ENCODE measurements at regions not wholly inside any gene's neighbourhood (a gene's known extent, or its start where the extent isn't known, plus 50 kb on each side); places are given as distances from the start of the nearest gene placed in this dataset.
A peak's percentile ranks its signal among the peaks of the same experiment; 100 is the strongest.
"Not testable (repeated sequence)": the region's sequence is repeated elsewhere in the genome, so short reads cannot be mapped to it uniquely, and the experiment has no call there.

DNA sequence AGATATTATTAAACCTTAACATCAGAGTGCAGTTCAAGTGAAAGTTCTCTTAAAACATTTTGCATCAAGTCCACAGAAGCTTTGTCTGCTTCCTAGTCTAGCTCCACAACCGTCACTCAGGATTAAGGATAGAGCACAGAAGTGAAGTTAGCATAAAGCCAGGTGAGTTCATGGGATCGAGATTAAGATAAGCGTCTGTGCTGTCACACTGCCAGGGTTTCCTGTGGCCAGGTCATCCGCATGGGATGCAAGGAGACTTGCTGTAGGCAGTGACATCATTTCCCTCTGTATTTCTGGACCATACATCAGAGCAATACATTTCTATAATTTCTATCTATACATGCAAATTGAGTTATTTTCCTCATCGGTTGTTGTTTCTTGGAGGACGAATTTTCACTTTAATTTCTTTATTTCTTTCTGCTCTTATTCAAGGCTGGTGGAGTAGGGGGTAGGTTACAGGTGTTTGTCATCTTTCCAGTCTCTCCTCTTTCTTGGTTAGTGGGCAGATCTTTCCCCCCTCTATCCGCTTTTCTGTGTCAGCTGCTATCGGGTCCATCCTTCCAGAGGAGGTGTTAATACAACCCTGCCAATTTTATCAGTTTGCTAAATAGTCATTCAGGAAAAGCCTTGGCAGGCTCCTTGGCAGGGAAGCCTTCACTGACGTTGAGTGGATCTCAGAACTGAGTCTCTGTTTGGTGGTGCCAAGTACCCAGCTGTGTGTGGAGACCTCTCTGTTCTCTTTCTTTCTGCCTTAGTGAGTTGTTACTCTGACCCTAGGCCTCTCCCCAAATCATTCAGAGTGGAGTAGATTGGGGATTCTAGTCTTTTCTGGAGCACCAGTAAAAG, 307.6 kb upstream of the MAP3K7 start:
- no peak for ATAC-seq

DNA sequence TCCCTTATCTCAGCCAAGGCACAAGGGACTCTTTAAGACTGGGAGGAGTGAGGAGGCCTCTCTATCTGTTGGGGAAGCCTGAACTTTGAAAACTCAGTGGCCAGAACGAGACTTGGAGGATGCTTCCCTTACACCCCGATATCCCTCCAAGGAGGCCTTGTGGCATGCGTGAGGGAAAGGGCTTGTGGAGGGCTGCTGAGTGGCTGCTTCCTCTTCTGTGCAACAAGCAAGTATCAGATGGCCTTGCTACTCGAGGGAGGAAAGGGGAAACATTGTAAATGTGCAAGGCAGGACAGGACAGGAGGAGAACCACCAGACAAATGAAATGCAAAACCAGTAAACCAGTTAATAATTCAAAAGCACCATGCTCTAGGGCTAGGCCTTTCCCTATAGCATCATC, 306.5 kb upstream of the MAP3K7 start:
- no peak for ATAC-seq

DNA sequence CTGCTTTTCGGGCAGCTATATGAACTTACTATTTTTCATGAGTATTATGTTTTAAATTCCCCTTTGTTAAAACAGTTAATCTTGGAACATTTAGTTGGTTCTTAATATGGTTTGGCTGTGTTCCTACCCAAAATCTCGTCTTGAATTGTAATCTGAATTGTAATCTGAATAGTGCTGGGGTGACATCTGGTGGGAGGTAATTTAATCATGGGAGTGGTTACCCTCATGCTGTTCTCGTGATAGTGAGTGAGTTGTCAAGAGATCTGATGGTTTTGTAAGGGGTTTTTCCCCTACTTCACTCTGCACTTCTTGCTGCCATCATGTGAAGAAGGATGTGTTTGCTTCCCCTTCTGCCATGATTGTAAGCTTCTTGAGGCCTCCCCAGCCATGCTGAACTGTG, 305.4 kb upstream of the MAP3K7 start:
- no peak for ATAC-seq

DNA sequence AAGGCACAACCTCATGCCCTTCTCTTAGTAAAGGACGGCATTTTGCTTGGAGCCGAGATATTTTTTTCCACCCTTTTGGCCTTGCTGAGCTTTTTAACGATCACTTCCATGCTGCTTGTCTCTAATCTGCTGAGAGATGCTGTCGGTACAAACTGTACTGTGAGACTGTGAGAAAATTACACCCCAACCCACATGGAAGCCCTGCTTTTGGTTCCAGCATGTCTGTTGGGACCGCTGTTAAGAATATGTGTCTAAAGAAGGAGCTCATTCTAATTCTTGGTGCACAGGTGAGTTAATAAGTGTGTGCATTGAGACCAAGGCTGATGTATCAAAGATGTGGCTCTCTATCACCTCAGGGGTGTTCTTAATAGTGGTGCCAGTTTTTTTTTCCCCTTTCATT, 304.5 kb upstream of the MAP3K7 start:
- no peak for ATAC-seq

DNA sequence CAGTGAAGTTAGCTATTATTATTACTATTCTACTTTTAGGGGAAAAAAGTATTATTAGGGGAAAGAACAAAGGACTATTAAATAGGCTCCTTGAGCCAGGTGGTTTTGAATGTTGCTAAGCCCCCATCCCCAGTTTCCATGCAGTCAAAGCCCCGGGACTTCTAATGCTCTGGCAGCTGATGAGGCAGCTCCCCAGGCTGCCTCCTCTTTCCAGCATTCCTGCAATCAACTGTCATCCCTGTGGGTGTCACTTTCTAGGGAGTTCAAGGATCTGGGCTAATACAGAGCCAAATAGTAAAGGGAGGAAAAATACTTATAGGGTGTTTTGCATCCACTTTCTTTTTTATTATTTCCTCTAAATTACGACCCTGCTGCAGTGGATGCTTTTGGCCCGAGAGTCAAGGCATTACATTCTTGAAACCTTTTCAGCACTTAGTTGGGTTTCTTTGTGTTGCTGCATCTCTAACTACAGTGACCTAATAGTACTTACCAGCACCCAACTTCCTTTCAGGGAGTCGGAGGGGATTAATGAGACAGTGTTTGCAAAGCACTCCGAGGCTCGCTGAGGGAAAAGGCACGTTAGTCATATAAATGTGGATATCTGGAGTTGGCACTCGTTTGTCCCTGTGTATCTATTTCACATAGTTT, 303.9 kb upstream of the MAP3K7 start:
- no peak for ATAC-seq

DNA sequence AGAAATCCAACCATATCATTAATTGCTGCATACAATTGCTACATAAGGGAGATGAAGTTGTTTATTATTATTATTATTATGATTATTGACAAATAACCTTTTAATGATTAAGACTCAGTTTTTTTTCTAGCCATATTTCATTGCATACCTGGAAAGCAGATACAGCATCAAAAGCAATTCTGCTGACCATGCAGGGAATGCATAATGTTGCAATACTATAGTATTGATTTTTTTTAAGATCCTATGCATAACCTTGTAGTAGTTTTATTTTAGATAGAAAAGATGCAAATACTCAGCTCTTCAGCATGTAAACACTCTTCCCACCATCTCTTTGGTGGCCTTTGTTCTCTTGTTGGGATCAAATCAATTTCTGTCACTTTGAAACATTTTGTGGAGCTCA, 300.9 kb upstream of the MAP3K7 start:
- no peak for ATAC-seq

DNA sequence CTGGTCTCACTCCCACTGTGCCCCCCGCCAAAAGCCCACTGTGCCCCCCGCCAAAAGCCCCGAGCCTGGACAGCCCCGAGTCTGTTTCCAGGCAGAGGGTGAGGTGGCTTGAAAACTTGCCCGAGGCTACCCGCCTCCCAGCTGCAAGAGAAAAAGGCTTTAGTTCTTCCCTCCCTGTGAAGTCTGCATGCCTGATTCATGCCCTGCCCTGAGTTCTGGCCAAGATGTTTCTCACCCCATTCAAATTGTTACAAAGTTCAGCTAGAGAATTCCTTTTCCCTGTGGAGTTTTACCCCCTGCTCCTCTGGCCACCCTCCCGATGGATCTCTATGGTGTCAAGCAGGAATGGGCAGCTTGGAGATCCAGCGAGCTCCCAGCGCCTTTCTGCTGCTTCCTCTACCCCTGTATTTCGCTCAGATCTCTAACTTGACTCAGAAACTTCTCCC, 298.8 kb upstream of the MAP3K7 start:
- ATAC-seq: peak; percentile 80

DNA sequence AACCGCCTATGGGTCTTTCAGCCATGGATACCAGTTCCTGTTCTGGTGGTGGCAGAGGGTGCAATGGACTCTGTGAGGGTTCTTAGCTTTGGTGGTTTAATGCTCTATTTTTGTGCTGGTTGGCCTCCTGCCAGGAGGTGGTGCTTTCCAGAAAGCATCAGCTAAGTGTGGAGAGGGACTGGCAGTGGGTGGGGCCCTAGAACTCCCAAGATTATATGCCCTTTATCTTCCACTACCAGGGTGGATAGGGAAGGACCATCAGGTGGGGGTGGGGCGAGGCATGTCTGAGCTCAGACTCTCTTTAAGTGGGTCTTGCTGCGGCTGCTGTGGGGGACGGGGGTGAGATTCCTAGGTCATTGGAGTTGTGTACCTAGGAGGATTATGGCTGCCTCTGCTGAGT, 298.3 kb upstream of the MAP3K7 start:
- ATAC-seq: not testable (repeated sequence)

DNA sequence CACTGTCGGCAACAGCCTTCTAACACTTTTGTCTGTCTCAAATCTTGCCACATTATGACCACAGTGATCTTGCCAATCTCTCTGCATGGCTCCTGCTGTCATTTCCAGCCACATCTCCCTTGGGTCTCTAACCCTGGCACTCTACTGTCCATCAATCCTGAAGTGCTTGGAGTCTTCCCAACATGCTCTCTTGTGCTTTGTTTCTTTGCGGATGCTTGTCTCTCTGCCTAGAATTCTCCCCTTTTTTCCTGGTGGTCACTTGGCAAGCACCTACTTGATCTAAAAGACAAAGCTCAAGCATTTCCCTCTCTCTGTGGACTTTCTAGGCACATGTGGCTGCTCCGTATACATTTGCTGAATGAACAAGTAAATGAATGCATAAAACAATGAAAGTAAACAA, 290.7 kb upstream of the MAP3K7 start:
- ATAC-seq: no peak

DNA sequence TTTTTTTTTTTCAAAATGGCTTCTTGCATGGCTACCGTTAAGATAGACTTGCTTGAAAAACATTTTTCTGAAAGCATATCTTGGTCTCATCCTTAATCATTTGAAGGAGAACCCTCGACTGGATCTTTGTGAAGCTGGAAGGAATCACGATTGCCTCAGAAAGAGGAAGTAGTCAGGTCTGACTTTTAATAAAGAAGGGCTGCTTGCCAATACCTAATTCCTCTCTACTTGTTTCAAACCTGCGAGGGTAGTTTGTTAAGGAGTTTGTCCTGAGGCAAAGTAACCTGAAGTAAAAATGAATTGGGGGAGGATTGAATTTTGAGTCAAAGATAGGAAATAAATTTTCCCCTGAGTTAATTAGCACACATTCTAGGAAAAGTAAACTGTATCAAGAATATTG, 288.1 kb upstream of the MAP3K7 start:
- ATAC-seq: no peak

DNA sequence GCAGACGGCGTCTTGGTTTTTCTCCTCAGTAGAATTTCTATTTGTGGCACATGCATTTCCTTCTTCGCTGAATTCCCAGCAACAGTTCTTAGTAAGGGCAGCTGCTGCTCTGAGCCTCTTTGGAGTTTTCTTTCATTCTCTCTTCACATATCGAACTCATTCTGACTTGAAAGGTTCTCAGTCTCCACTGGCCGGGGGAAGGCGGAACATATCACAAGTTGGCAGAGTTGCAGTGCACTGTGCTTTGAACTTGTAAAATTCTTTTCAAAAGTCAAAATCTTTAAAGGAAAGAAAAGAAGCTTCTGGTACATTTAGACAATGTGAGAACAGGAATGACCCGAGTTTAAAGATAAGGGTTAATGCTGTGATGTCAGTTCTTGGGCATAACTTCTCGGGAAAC, 286.1 kb upstream of the MAP3K7 start:
- no peak for ATAC-seq

DNA sequence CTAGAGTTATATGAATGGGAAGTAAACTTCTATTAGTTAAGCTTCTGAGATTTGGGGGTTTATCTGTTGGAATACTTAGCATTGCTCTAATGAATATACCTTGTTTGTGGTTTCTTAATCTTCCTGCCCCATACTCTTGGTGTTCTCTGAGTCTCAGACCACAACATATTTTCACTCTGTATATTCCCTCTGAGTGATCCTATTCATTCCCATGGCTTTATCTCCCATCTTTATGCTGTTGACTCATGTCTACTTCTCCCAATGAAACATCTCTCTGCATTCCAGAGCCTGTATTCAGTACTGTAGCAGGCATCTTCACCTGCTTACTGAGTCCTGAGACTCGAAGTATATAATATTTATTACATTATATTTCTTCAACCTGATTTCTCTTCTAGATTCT, 283.7 kb upstream of the MAP3K7 start:
- ATAC-seq: no peak

DNA sequence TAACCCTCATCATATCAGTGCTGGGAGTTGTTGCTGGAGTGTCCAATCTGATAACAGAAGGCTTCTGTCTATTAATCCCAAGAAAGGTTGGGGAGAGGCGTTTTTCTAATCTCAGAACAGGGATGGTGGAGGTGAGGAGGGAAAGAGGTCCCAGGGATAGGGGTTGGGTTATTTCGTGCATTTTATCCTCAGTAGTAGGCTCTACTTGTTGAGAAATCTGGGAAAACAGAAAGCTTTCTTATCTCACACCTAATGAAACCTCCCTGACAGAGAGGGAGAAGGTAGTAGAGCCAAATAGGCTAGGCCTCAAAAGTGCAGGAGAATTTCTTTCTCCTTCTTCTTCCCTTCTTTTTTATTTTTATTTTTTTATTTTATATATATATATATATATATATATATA, 281.8 kb upstream of the MAP3K7 start:
- ATAC-seq: no peak

DNA sequence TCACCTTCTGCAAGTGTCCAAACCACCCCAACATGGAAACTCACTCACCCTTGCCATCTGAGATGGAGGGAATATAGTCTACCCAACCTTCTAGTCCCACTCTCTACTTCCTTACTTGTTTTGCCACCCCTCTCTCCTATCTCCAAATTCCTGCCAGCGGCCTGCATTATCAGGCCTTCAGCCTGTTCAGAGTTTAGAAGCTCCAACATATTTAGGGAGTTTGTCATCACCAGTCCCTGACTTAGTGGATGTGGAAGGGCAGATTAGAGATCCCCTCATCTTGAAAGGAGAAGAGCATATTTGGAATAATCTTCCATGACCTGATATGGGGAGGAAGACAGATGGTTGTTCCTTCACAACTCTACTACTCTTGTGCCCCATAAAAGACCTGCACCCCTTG, 281.4 kb upstream of the MAP3K7 start:
- ATAC-seq: no peak

DNA sequence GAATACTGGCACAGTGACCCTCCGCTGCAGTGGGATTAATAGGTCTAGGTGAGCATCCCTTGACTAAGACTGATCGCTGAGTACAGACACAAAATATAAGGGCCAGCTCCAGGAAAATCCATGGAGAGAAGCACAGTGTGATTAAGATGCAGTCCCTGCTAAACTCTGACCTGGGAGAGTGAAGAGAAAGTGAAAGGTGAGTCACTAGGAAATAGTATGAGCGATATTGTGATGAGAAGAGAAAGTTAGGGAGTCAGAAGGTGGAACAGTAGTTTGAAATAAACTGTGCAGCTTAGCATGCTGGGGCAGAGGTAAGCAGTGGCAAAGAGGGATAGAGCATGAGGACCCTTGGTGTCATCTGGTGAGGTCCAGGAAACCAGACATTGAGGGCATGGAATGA, 278.6 kb upstream of the MAP3K7 start:
- no peak for ATAC-seq

DNA sequence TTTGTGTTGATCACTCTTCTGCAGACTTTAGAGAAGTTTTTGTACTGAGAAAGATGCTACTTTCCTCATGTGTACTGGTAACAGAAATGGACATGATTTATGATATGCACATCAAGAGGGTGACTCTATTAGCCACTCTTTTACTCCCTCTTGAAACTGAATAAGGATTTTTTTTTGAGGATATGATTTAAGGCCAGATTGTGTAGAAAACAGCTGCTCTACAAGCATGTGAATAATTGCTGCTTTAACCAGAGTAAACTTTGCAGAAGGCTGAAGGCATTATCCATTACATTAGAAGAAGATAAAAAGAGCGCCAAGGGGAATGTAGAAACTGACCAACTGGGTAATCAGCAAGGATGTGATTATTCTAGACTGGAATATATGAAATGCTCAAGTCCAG, 276.2 kb upstream of the MAP3K7 start:
- ATAC-seq: no peak

DNA sequence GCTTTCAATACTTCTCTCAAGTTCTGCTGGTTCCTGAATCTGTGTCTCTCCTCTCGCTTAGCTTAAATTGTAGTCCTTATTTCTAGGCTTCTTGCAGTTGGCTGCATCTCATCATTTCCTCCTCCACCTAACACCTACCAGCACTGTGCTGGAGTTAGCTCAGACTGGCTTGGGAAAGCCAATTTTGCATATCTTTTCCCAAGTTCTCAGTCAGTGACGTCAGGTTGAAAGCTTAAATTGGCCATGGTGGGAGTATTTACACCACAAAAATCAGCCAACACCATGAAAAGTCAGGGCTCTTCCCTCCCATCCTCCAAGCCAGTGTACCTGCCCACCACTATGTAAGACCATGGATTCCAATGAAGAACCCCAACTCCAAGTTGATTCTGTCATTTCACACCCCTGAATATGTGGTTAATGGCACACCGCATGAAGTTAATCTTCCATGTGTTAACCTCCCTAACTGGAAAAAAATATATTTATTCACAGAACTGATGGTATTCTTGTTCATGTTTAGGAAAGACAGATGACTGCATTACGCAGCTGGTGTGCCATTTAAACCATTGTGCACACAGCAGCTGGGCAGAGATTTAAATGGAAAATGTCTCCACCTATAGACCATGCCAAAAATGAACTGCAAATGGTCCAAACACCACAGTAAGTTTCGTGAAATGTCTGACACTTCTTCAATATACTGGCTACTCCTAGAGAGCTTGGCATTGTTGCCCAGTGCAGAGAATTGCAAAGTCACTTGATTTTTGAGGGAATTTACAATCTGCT, 274.1 kb upstream of the MAP3K7 start:
- ATAC-seq: no peak

DNA sequence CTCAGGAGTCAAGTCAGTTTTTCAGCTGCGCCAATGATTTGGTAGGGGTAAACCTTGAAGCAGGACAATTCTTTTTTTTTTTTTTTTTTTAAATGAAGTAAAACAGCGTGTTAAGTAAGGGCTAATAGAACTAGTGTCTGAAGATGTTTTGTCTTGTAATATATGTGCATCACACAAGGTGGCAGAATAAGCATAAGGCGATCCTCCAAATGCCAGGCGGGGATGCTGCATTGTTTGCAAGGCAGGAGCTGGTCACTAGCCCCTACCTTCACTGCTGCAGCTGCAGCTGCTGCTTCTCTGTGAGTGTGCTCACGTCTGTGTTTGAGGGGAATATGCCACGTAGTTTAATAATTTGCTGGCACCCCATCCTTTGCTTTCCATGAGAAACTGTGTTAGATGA, 272.7 kb upstream of the MAP3K7 start:
- no peak for ATAC-seq

DNA sequence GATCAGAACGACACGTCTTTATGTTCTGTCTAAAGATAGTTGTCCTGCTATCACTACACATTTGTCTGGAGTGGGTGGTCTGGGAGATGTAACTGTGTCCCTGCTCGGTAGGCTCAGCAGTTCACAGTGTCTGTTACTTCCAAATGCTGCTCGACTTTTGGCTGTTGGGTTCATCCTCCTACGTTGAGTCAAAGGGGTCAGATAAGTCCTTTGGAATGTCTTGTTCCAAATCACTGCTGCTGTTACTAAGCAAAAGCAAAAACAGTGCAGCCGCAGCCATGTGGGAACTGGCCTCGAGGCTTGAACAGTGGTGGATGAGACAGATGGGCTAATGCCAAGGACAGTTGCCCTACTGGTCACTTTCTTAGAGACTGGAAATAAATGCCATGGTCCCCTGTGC, 272.2 kb upstream of the MAP3K7 start:
- no peak for ATAC-seq

DNA sequence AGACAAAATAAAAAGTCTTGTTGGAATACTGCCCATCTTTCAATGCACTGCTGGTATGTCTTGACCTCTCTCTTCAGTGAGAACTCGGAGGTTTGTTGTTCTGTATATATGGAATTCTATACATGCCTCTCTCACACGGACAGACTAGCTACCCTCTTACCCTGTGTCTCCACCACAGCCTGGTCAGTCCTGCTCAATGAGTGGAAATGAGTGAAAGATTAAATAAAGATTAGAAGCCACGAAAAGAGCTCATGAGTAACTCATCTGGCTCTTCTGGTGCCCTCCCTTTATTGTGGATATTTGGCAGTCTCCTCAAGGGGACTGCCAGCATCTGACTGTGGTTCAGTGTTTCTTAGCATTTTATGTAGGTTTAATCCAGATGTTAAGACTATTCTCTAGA, 262.8 kb upstream of the MAP3K7 start:
- ATAC-seq: no peak

DNA sequence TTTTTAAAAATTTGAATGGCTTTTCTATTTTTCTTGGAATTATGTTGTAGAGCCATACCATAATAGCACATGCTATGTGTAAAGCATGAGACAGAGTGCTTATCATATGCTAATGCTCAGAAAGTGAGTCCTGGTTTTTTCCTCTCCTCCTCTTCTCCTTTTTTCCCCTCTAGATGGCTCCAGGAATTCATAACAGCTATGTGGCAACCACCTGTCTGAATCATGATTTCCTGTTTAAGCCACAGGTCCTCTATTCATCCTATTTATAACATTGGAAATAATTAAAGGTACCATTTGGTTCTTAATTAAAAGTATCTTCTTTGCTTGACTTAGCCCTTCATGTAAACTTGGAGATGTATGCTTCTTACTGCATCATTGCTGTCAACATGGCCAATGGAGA, 260.0 kb upstream of the MAP3K7 start:
- ATAC-seq: no peak

DNA sequence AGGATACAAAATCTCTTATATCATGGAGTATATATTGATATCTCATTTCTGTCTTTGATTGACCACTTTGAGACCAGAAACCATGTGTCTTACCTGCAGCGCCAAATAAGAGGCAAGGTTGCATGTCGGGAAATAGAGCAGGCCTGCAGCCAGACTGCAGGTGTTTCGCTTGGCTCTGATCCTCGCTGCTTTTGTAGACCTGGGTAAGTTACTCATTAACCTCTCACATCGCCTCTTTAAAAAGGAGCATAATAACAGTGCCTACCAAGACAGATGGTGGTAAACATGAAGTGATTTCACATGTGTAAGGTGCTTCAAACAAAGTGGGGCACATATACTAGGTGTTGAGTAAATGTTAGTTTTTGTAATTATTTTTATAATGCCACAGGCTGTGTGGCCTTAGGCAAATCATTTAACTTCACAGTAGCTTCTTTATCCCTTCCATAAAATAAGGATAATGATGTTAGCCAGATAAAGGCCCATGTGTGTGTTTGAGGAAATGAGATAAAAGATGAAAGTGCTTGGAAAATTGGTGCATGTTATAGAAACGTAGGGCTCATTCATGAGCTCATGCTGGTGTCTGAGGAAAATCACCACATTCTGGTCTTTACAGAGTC, 248.8 kb upstream of the MAP3K7 start:
- ATAC-seq: no peak

DNA sequence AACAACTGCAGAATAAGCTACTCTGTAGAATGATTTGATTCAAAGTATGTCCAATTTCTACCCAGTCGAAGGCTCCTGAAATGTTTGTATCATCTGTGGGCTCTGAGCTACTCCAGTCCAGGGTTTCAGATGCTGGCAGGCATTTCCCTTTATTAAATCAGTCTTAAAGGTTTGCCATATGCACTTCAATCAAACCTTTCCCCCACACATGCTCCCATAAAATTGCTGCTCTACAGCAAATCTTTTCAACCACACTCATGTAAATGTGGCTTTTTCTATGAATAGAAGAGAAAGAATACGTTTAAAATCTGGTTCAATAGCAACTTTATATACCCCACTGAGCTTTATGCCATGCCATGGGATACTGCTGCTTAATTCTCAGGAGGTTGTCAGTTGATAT, 242.4 kb upstream of the MAP3K7 start:
- no peak for ATAC-seq
